Uterus (tissue), 2 donors: ENCODE measurements at regions not wholly inside any gene's neighbourhood (a gene's known extent, or its start where the extent isn't known, plus 50 kb on each side); places are given as distances from the start of the nearest gene placed in this dataset.

Experiments used
- POLR2A ChIP-seq, 2 donors: fragments of 450-650 bp; IDR thresholded peaks; one replicate each; pipeline ENCODE4 v1.6.1; 2016; ENCODE audit warnings: antibody characterized with exemption in 2 of 2, mild to moderate bottlenecking in 1 of 2, moderate library complexity in 1 of 2
- TF ChIP-seq, protein P1 (sequence below), 4 experiments: fragments of 200-600 bp in 2 of 4; fragments of 450-650 bp in 2 of 4; sonication (generic) in 2 of 4; IDR thresholded peaks; one replicate each; pipeline ENCODE4 v1.5.1; 2016 to 2019; ENCODE audit warnings: antibody characterized with exemption in 4 of 4, mild to moderate bottlenecking in 2 of 4, moderate library complexity in 1 of 4

DNA sequence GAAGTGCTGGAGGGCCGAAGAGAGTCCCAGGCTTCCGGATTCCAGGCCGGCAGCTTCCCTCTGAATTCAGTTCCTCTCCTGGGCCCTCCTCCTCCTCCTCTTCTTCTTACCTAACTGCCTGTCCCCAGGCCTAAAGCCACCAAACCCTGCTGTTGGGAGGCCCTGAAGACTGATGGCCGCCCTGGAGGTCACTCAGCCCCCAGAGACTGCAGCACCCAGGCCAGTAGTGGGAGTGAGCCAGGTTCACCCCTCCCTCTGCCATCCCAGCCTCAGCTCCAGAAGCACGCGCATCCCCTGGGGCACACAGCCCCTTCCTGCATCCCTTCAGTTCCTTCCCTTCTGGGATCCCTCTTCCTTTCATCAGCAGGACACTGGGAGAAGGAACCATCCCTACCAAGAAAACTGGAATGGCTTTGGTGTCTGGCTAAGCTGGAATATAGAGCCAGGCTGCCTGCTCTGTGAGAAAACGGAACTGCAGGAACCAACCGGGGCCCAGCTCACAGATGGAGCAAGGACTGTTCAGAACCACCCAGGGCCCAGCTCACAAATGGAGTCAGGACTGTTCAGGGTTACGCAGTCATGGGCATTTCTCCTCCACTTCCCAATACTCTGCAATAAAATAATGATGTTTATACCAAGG, 127.4 kb downstream of the NDUFA10 start:
- TF ChIP-seq POLR2A (IDR thresholded peaks at IDR 0.05): no peak
- TF ChIP-seq, protein P1, sequence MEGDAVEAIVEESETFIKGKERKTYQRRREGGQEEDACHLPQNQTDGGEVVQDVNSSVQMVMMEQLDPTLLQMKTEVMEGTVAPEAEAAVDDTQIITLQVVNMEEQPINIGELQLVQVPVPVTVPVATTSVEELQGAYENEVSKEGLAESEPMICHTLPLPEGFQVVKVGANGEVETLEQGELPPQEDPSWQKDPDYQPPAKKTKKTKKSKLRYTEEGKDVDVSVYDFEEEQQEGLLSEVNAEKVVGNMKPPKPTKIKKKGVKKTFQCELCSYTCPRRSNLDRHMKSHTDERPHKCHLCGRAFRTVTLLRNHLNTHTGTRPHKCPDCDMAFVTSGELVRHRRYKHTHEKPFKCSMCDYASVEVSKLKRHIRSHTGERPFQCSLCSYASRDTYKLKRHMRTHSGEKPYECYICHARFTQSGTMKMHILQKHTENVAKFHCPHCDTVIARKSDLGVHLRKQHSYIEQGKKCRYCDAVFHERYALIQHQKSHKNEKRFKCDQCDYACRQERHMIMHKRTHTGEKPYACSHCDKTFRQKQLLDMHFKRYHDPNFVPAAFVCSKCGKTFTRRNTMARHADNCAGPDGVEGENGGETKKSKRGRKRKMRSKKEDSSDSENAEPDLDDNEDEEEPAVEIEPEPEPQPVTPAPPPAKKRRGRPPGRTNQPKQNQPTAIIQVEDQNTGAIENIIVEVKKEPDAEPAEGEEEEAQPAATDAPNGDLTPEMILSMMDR (IDR thresholded peaks at IDR 0.05): no peak
